Naive thymus-derived CD4-positive, alpha-beta T cell (primary cell): ENCODE measurements at regions not wholly inside any gene's neighbourhood (a gene's known extent, or its start where the extent isn't known, plus 50 kb on each side); places are given as distances from the start of the nearest gene placed in this dataset.

Experiments
- ATAC-seq: fragments of 150-1000 bp; cut with Tn5 transposase; 2 replicates; pipeline ENCODE4 v1.10.0; 2021; ENCODE audit warnings: mild to moderate bottlenecking, moderate library complexity
- CTCF ChIA-PET: fragments of 350-600 bp; sonication (Branson Sonifier 250); formaldehyde crosslinking; loops from one replicate; lab custom pipeline; 2021; ENCODE audit warnings: antibody characterized with exemption; lab: Charles Lee
- POLR2A ChIA-PET: fragments of 350-600 bp; sonication (Branson Sonifier 250); formaldehyde crosslinking; loops from one replicate; lab custom pipeline; 2021; ENCODE audit warnings: antibody characterized with exemption, inconsistent platforms; lab: Charles Lee
- DNase-seq, 9 donors: peaks; one replicate each; pipeline versions ENCODE4 v3.0.0 to v3.0.0-alpha.2; 2020 to 2022; ENCODE audit warnings: mixed read lengths in 1 of 9
- H3K27ac ChIP-seq: one replicate; pipeline ENCODE4 v1.7.0; 2013; ENCODE audit warnings: mild to moderate bottlenecking, low read depth, low read length, moderate library complexity
- H3K27me3 ChIP-seq, 2 donors: one replicate each; pipeline ENCODE4 v1.7.0; 2013; ENCODE audit warnings: low read length in 2 of 2, mild to moderate bottlenecking in 2 of 2, moderate library complexity in 2 of 2; ENCODE audit not compliant: control insufficient read depth in 2 of 2, insufficient read depth in 2 of 2
- H3K36me3 ChIP-seq, 3 experiments: 1 replicate in 2 of 3; 2 replicates in 1 of 3; pipeline ENCODE4 v1.7.0; 2013; ENCODE audit warnings: low read length in 3 of 3, mild to moderate bottlenecking in 3 of 3, moderate library complexity in 1 of 3; ENCODE audit not compliant: insufficient read depth in 3 of 3, control insufficient read depth in 2 of 3
- H3K4me1 ChIP-seq, 2 donors: one replicate each; pipeline ENCODE4 v1.7.0; 2013; ENCODE audit warnings: low read length in 2 of 2, mild to moderate bottlenecking in 2 of 2, moderate library complexity in 1 of 2; ENCODE audit not compliant: control insufficient read depth in 2 of 2, insufficient read depth in 2 of 2
- H3K4me3 ChIP-seq: 2 replicates; pipeline ENCODE4 v1.7.0; 2013; ENCODE audit warnings: mild to moderate bottlenecking, low read length
- H3K9me3 ChIP-seq, 3 experiments: 1 replicate in 2 of 3; 2 replicates in 1 of 3; pipeline ENCODE4 v1.7.0; 2013; ENCODE audit warnings: low read length in 3 of 3; ENCODE audit not compliant: control insufficient read depth in 2 of 3
- H3K27ac Mint-ChIP-seq, 9 donors: one replicate each; pipeline ENCODE4 v1.8.0; 2020 to 2022; ENCODE audit warnings: mixed read lengths in 9 of 9, mild to moderate bottlenecking in 8 of 9, moderate library complexity in 5 of 9, inconsistent platforms in 2 of 9
- H3K27me3 Mint-ChIP-seq, 5 donors: one replicate each; pipeline ENCODE4 v1.8.0; 2021 to 2022; ENCODE audit warnings: mixed read lengths in 5 of 5, mild to moderate bottlenecking in 1 of 5
- H3K36me3 Mint-ChIP-seq, 5 donors: one replicate each; pipeline ENCODE4 v1.8.0; 2020 to 2022; ENCODE audit warnings: mixed read lengths in 5 of 5, mild to moderate bottlenecking in 3 of 5, inconsistent platforms in 1 of 5
- H3K4me1 Mint-ChIP-seq, 7 donors: one replicate each; pipeline ENCODE4 v1.8.0; 2020 to 2022; ENCODE audit warnings: mixed read lengths in 7 of 7, mild to moderate bottlenecking in 3 of 7, inconsistent platforms in 1 of 7
- H3K4me3 Mint-ChIP-seq, 10 donors: one replicate each; pipeline ENCODE4 v1.8.0; 2020 to 2022; ENCODE audit warnings: mild to moderate bottlenecking in 10 of 10, mixed read lengths in 10 of 10, moderate library complexity in 6 of 10, inconsistent platforms in 2 of 10
- H3K9me3 Mint-ChIP-seq, 11 donors: one replicate each; pipeline ENCODE4 v1.8.0; 2020 to 2022; ENCODE audit warnings: mixed read lengths in 11 of 11, mild to moderate bottlenecking in 4 of 11, inconsistent platforms in 1 of 11, moderate library complexity in 1 of 11
- intact Hi-C, 2 donors: fragments of 100-400 bp; cut with micrococcal nuclease; formaldehyde crosslinking; loops; one replicate each; pipeline ENCODE4 v1.15.1; 2023

GRCh38 chr17:5819396-5819795 is 235.1 kb upstream of the NLRP1 start:
- H3K27me3 Mint-ChIP-seq, result peaks cover 9 to 57% (median 41%) of the 10 kb centered on the region in 5 donors
- H3K4me3 Mint-ChIP-seq, result no peak overlapping the region
- H3K27ac Mint-ChIP-seq, result no peak overlapping the region
- H3K4me1 Mint-ChIP-seq, result no peaks in the 10 kb centered on the region
- Histone ChIP-seq H3K36me3 (no peaks in the 10 kb centered on the region), H3K4me1 (no peaks in the 10 kb centered on the region), H3K27ac (no peak overlapping the region), H3K27me3 (no peaks in the 10 kb centered on the region), H3K9me3 (no peaks in the 10 kb centered on the region), H3K4me3 (no peak overlapping the region)
- H3K9me3 Mint-ChIP-seq, result peaks cover 0 to 5% (median 0%) of the 10 kb centered on the region in 11 donors
- CTCF ChIA-PET, result no interaction called here
- POLR2A ChIA-PET, result no interaction called here
- ATAC-seq (no peak), DNase-seq (no peak)
- intact Hi-C loops, result no loop called here
- no peaks in the 10 kb centered on the region for H3K36me3 Mint-ChIP-seq

GRCh38 chr17:5819921-5820685 is 235.8 kb upstream of the NLRP1 start:
- no peaks in the 10 kb centered on the region for H3K4me1 Mint-ChIP-seq
- ATAC-seq (no peak), DNase-seq (no peak)
- H3K9me3 Mint-ChIP-seq, result peaks cover 0 to 5% (median 0%) of the 10 kb centered on the region in 11 donors
- ChIA-PET POLR2A (no interaction called here), CTCF (no interaction called here)
- H3K27me3 ChIP-seq, result no peaks in the 10 kb centered on the region
- H3K27ac ChIP-seq, result no peak overlapping the region
- intact Hi-C loops, result no loop called here
- H3K9me3 ChIP-seq, result no peaks in the 10 kb centered on the region
- H3K27ac Mint-ChIP-seq, result peak overlapping the region in 1 of 9 donors; percentile 36
- H3K36me3 Mint-ChIP-seq, result no peaks in the 10 kb centered on the region
- H3K27me3 Mint-ChIP-seq, result peaks cover 9 to 56% (median 41%) of the 10 kb centered on the region in 5 donors
- H3K4me1 ChIP-seq, result no peaks in the 10 kb centered on the region
- H3K36me3 ChIP-seq, result no peaks in the 10 kb centered on the region
- H3K4me3 ChIP-seq, result no peak overlapping the region
- peak overlapping the region in 1 of 10 donors; percentile 29 for H3K4me3 Mint-ChIP-seq

- Mint-ChIP-seq H3K36me3 (no peaks in the 10 kb centered on the region), H3K4me3 (peak overlapping the region in 1 of 10 donors; percentile 29), H3K4me1 (no peaks in the 10 kb centered on the region), H3K9me3 (peaks cover 0 to 5% (median 0%) of the 10 kb centered on the region in 11 donors), H3K27ac (no peak overlapping the region), H3K27me3 (peaks cover 9 to 49% (median 33%) of the 10 kb centered on the region in 5 donors)
- POLR2A ChIA-PET, result no interaction called here
- H3K4me3 ChIP-seq, result no peak overlapping the region
- no peaks in the 10 kb centered on the region for H3K36me3 ChIP-seq
- no peaks in the 10 kb centered on the region for H3K4me1 ChIP-seq
- no peaks in the 10 kb centered on the region for H3K9me3 ChIP-seq
- ATAC-seq (no peak), DNase-seq (no peak)
- H3K27me3 ChIP-seq, result no peaks in the 10 kb centered on the region
- intact Hi-C loops, result no loop called here
- CTCF ChIA-PET, result no interaction called here
- no peak overlapping the region for H3K27ac ChIP-seq
These were observed 236.6 kb upstream of the NLRP1 start for GRCh38 chr17:5820721-5821456.

- CTCF ChIA-PET, result no interaction called here
- no peaks in the 10 kb centered on the region for H3K36me3 ChIP-seq
- no peaks in the 10 kb centered on the region for H3K4me1 Mint-ChIP-seq
- H3K4me1 ChIP-seq, result no peaks in the 10 kb centered on the region
- H3K27ac Mint-ChIP-seq, result no peak overlapping the region
- H3K4me3 Mint-ChIP-seq, result no peak overlapping the region
- H3K27ac ChIP-seq, result no peak overlapping the region
- H3K9me3 ChIP-seq, result no peaks in the 10 kb centered on the region
- no peaks in the 10 kb centered on the region for H3K36me3 Mint-ChIP-seq
- peaks cover 0 to 5% (median 0%) of the 10 kb centered on the region in 11 donors for H3K9me3 Mint-ChIP-seq
- DNase-seq (no peak), ATAC-seq (no peak)
- H3K27me3 Mint-ChIP-seq, result peaks cover 9 to 40% (median 30%) of the 10 kb centered on the region in 5 donors
- H3K27me3 ChIP-seq, result no peaks in the 10 kb centered on the region
- POLR2A ChIA-PET, result no interaction called here
- no peak overlapping the region for H3K4me3 ChIP-seq
- intact Hi-C loops, result no loop called here
These were observed 237.5 kb upstream of the NLRP1 start for GRCh38 chr17:5821803-5822202.

GRCh38 chr17:5822281-5823060 is 238.2 kb upstream of the NLRP1 start:
- no peak overlapping the region for H3K27ac Mint-ChIP-seq
- peaks cover 0 to 3% (median 0%) of the 10 kb centered on the region in 5 donors for H3K36me3 Mint-ChIP-seq
- Histone ChIP-seq H3K4me3 (no peak overlapping the region), H3K27ac (no peak overlapping the region), H3K27me3 (no peaks in the 10 kb centered on the region), H3K36me3 (no peaks in the 10 kb centered on the region), H3K9me3 (no peaks in the 10 kb centered on the region), H3K4me1 (no peaks in the 10 kb centered on the region)
- POLR2A ChIA-PET, result interaction anchor here (0.5 kb wide), 1 partner anchor 86 kb away, joined by 3 read pairs; no protein-coding TSS in a partner anchor
- H3K9me3 Mint-ChIP-seq, result peaks cover 0 to 6% (median 3%) of the 10 kb centered on the region in 11 donors
- intact Hi-C loops, result no loop called here
- ATAC-seq, result no peak
- H3K4me3 Mint-ChIP-seq, result no peak overlapping the region
- peaks cover 10 to 40% (median 36%) of the 10 kb centered on the region in 5 donors for H3K27me3 Mint-ChIP-seq
- H3K4me1 Mint-ChIP-seq, result no peaks in the 10 kb centered on the region
- no peak for DNase-seq
- CTCF ChIA-PET, result no interaction called here

- Histone ChIP-seq H3K9me3 (no peaks in the 10 kb centered on the region), H3K27me3 (no peaks in the 10 kb centered on the region), H3K27ac (no peak overlapping the region), H3K4me1 (no peaks in the 10 kb centered on the region), H3K36me3 (no peaks in the 10 kb centered on the region), H3K4me3 (no peak overlapping the region)
- intact Hi-C loops, result no loop called here
- H3K9me3 Mint-ChIP-seq, result peaks cover 0 to 8% (median 3%) of the 10 kb centered on the region in 11 donors
- peaks cover 6 to 37% (median 33%) of the 10 kb centered on the region in 5 donors for H3K27me3 Mint-ChIP-seq
- no peak overlapping the region for H3K27ac Mint-ChIP-seq
- H3K36me3 Mint-ChIP-seq, result peaks cover 0 to 3% (median 0%) of the 10 kb centered on the region in 5 donors
- ChIA-PET POLR2A (no interaction called here), CTCF (no interaction called here)
- H3K4me3 Mint-ChIP-seq, result no peak overlapping the region
- no peak for DNase-seq
- H3K4me1 Mint-ChIP-seq, result no peaks in the 10 kb centered on the region
- ATAC-seq, result no peak
These were observed 238.9 kb upstream of the NLRP1 start for GRCh38 chr17:5823219-5823618.
